Suppressor macrophage treated with lipopolysaccharide for 1 hour (primary cell): ENCODE measurements at regions not wholly inside any gene's neighbourhood (a gene's known extent, or its start where the extent isn't known, plus 50 kb on each side); places are given as distances from the start of the nearest gene placed in this dataset.
A peak's percentile ranks its signal among the peaks of the same experiment; 100 is the strongest.

Source experiments
- DNase-seq, 3 donors: peaks; one replicate each; pipeline ENCODE4 v3.0.0-alpha.2; 2020 to 2022

GRCh38 chr14:101048766-101049165, 145.2 kb upstream of the RTL1 start:
- no peak for DNase-seq

GRCh38 chr14:101049511-101049910, 146.0 kb upstream of the RTL1 start:
- no peak for DNase-seq

GRCh38 chr14:101049942-101050341, 146.4 kb upstream of the RTL1 start:
- DNase-seq, result no peak

DNA sequence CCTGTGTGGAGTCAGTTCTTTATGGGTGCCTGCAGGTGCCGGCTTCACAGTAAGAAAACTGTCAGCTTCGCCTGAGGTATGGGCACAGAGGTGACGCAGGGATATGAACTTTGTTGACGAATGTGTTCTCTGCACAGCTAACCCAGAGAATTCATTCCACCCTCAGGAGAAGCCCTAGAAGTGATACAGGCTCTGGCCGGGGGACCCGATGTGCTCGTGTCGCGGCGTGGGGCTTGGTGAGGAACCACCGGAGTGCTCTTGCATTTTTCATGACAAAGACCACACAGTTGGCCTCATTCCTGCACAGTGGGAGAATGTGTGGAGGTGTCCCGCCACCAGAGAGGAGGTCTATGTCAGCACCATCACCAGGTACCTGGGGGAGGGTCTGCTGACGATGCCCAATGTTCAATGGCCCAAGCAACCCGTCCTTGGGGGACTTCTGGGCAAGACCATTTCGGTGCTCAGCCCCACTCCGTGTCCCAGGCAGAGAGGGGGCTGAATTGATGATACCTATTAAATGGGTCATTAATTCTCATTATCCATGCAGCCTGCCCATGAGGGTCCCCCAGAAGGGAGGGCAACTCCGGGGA, 147.5 kb upstream of the RTL1 start:
- DNase-seq, result no peak

DNA sequence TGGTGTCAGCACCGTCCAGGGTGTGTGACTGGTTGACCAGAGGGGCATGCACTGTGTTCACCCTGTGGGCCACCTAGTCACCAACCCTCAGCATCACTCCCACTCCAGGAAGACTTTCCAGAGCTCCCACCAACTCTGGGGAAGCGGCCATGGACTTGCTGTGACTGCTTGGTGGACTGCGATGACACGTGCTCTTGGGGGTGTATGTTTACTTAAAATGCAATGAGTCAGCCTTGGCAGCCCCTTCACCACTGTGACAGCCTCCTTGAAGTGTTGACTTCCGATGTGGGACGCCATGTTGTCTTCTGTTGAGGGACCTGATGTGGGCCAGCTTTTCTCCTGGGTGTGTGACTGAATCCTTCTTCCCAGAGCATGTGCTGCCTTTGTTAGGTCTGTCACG, 151.1 kb upstream of the RTL1 start:
- no peak for DNase-seq

DNA sequence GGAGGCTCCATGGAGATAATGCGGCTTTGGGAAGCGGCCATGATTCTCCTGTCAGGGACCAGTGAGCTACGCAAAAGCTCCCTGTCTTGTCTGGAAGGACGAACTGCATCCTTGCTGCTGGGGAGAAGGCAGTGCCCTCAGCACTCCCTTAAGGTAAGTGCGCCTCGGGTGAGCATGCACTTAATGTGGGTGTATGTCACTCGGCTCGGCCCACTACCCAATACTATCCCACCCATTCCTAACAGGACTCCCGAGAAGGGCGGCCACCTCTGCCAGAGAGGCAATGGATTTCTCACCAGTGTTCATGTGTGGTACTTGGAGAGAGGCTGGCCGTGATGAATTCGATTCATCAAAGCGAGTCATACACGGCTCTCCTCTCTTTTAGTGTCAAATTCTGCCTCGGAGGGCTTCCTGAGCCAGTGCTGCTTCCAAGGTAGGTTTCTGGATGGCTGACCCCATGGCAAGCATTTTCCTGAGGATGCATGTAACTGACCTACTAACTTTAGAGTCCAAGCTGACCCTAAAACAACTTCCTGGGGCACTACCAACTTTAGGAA, 151.7 kb upstream of the RTL1 start:
- no peak for DNase-seq

- DNase-seq, result no peak
These were observed 152.4 kb upstream of the RTL1 start for GRCh38 chr14:101055776-101056374.

- DNase-seq, result peak in 1 of 3 donors; percentile 15
These were observed 152.9 kb upstream of the RTL1 start for GRCh38 chr14:101056446-101056845.

DNA sequence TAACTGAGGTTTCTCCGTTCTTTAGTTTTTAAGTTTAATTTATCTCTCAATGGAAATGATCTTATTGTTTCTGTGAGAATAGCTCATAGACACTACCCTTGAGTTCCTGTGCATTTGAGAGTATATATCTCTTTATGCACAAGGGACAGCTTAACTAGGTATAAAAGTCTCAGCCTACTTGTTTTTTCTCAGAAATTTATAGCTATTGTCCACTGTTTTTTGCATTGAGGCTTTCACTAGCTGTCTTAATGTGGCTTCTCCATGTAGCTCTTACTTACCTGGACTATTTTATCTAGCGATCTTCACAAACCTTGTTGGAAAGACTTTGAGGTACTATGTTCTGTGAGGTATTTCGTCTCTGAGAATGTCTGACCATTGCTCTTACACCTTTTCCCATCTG, 153.9 kb upstream of the RTL1 start:
- DNase-seq, result no peak

- no peak for DNase-seq
These were observed 155.0 kb upstream of the RTL1 start for GRCh38 chr14:101058571-101058970.

- no peak for DNase-seq
These were observed 156.7 kb upstream of the RTL1 start for GRCh38 chr14:101060171-101060601.

- no peak for DNase-seq
These were observed 158.0 kb upstream of the RTL1 start for GRCh38 chr14:101061411-101062064.

DNA sequence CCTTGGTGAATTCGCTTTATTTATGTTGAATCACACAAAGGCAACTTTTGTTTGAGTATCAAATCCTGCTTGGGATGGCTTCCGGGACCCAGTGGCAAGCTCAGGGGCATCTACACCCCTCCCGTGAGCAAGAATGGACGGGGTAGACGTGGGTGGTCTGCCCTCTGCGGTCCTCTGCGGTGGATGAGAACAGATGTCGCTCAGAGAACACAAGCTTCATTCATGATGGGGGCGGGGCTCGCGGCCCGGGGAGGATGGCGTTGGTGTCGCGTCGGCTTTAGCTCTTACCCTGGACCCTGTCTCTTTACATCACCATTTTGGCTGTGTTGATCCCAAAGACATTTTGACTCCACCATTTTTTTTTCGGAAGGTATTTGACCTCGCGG, 158.5 kb upstream of the RTL1 start:
- DNase-seq, result no peak

GRCh38 chr14:101062601-101063000, 159.1 kb upstream of the RTL1 start:
- DNase-seq, result no peak

- DNase-seq, result no peak
These were observed 159.6 kb upstream of the RTL1 start for GRCh38 chr14:101063121-101063520.

- DNase-seq, result no peak
These were observed 160.7 kb upstream of the RTL1 start for GRCh38 chr14:101064121-101064661.

DNA sequence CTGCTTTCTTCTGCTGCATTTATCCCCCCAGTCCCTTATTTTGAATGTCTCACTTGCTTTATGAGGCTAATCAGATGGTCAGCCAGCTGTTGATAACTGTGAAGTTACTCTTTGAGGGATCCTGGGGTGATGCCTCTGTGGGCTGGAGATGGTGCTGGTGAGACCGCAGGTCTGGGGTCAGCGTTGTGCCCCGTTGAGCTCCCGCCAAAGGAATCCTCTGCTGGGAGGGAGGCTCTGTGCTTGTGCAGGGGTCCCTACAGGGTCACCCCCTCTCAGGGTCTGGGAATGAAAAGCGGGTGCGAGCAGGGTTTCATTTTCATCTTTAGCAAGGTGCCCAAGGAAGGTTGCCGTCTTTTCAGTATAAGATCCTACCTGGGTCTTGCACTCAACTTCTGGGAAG, 161.2 kb upstream of the RTL1 start:
- no peak for DNase-seq

- DNase-seq, result no peak
These were observed 161.7 kb upstream of the RTL1 start for GRCh38 chr14:101065246-101065645.

DNA sequence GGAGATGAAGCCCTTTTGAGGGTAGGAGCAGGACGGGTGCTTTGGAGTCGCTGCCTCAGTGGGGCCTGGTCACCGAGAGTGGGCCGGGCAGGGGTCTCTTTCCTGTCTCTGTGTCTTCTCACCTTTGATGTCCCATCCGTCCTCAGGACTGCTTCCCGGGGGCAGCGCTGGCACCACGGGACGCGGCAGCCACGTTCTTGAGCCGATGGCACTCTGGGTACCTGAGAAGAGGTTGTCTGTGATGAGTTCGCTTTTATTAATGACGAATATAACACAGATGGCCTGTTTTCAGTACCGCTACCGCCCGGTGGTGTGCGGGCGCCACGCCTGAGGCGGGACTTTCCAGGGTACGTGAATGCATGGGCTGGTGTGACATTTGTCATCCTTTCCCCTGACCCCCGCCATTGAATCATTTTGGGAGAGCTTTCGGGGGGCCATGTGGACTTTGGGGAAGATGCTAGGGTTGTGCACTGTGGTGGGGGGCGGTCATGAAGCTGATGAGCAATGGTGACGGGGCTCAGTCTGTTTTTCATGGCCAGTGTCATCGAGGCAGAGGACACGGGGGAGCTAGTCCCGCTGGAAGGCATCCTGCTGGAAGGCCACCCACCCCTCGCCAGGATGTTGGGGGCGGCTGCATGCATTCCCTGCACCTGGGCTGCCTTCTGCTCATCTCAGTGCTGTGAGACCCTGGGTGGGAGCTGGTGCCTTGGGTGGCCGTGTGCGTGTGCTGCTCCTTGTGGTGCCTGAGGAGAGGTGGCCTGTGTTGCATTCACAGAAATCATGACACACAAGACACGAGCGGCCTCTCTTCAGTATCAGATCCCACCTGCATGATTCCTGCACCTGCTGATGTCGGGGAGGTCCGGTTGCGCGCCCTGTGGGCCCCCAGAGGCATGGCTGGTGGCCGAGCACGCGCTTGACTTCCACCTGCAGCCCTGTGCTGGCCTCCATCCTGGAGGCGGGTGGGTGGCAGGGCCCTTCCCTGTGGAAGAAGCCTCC, 162.5 kb upstream of the RTL1 start:
- DNase-seq, result no peak

DNA sequence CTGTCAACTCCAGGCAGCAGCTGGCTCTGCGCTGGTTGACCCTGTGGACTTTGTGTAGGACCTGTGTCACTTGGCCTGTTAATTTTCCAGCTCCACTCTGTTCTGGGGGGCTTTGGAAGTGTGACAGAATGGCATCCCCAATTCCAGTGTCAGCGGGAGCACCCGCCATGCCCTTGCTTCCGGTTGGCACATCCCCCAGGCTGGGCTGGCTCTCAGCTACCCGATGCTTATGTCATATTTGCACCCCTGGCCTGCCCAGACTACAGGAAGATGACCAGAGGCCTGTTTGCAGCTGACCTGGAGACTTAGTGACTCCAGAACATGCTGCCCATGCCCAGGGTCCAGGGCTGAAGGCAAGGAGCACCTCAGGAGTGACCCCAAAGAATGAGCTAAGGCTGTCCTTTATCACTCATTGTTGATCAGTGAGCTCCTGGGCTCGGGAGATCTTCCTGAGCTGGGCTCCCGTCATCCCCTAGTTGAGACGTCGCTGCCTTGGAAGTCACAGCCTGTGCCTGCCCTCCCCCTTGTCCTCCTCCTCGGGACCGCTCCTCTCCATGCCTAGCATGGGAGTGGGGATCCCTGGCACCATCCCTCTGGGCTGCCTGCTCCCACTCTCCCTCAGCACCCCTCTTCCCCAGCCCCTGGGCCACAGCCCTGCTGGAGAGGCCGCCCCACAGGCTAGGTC, 163.4 kb upstream of the RTL1 start:
- no peak for DNase-seq

GRCh38 chr14:101068313-101069227, 165.0 kb upstream of the RTL1 start:
- DNase-seq, result no peak
